Activated CD4-positive, alpha-beta memory T cell treated with anti-CD3 and anti-CD28 coated beads for 36 hours (primary cell): ENCODE measurements at regions not wholly inside any gene's neighbourhood (a gene's known extent, or its start where the extent isn't known, plus 50 kb on each side); places are given as distances from the start of the nearest gene placed in this dataset.

ENCODE experiments used
- CTCF ChIA-PET: fragments of 350-600 bp; sonication (Branson Sonifier 250); formaldehyde crosslinking; loops from one replicate; lab custom pipeline; 2021; ENCODE audit warnings: antibody characterized with exemption, inconsistent platforms; lab: Charles Lee
- POLR2A ChIA-PET: fragments of 350-600 bp; sonication (Branson Sonifier 250); formaldehyde crosslinking; loops from one replicate; lab custom pipeline; 2021; ENCODE audit warnings: antibody characterized with exemption; lab: Charles Lee
- DNase-seq: peaks from one replicate; pipeline ENCODE4 v3.0.0-alpha.2; 2020
- H3K27ac Mint-ChIP-seq: one replicate; pipeline ENCODE4 v1.8.0; 2021; ENCODE audit warnings: mixed read lengths
- H3K27me3 Mint-ChIP-seq: one replicate; pipeline ENCODE4 v1.8.0; 2021; ENCODE audit warnings: mixed read lengths
- H3K36me3 Mint-ChIP-seq: one replicate; pipeline ENCODE4 v1.8.0; 2021; ENCODE audit warnings: mixed read lengths
- H3K4me1 Mint-ChIP-seq: one replicate; pipeline ENCODE4 v1.8.0; 2021; ENCODE audit warnings: low read depth, mixed read lengths
- H3K4me3 Mint-ChIP-seq: one replicate; pipeline ENCODE4 v1.8.0; 2021; ENCODE audit warnings: mild to moderate bottlenecking, mixed read lengths
- H3K9me3 Mint-ChIP-seq: one replicate; pipeline ENCODE4 v1.8.0; 2021; ENCODE audit warnings: mixed read lengths
- intact Hi-C: fragments of 100-400 bp; cut with micrococcal nuclease; formaldehyde crosslinking; loops from one replicate; pipeline ENCODE4 v1.15.1; 2023

DNA sequence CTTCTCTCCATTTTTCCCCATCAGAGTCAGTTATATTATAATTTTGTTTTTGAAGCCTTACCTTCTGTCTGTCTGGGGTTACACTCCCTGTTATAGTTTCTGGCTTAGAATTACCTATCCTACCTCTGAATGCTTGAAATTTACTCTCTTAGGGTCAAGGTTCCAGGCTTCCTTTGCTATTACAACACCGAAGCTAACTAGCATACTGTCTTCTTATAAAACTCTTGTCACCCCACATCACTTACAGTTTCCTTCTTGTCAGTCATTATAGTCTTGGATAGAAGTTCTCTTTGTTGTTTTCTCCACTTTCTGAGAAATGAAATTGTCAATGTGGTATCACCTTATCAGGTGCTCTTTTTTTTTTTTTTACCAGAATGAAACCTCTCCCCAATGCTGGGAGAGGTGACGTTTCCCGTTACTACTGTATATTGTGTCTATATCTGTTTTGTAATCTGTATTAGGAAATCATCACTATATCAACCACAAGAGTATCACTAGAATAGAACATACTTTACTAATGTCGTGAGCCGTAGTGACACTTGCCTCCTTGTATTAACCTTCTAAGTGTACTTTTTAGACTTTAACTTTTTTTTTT is 69.2 kb upstream of the PSMA6 start:
- no peaks in the 10 kb centered on the region for H3K27me3 Mint-ChIP-seq
- peak overlapping the region; percentile 39 for H3K27ac Mint-ChIP-seq
- ChIA-PET POLR2A (interaction anchor here (0.7 to 1.7 kb wide), 3 partner anchors 65 to 181 kb away, joined by 4 to 8 read pairs (median 5); partner anchors contain the start of gene NFKBIA), CTCF (interaction anchor here (0.8 to 1.3 kb wide), 2 partner anchors 92 to 182 kb away, joined by 3 read pairs; partner anchors contain the start of gene NFKBIA)
- no peak overlapping the region for H3K4me3 Mint-ChIP-seq
- peaks cover 38% of the 10 kb centered on the region for H3K4me1 Mint-ChIP-seq
- intact Hi-C loops: loop anchor here (1.0 to 2.0 kb wide), 2 partner anchors 64 to 91 kb away; no protein-coding TSS in a partner anchor
- H3K36me3 Mint-ChIP-seq: peaks cover 7% of the 10 kb centered on the region
- H3K9me3 Mint-ChIP-seq: no peaks in the 10 kb centered on the region
- no peak for DNase-seq

DNA sequence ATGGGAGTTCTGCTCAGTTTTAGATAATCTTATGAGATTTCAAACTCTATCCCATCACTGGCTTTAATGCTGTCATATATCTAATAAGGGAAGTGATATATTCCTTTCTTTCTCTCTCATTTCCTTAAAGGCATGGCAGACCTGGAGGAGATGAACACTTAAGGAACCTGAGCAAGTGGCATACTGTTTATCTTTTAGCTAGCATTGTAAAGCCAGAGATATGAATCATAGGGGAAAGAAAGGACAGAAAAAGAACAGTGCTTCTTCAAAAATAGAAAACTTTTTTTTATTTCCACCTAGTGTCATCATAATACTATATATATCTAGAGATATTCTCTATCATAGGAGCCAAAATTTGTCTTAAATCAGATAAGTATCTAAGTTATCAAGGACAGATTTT is 68.3 kb upstream of the PSMA6 start:
- Mint-ChIP-seq H3K27ac (no peak overlapping the region), H3K4me3 (no peak overlapping the region), H3K36me3 (peaks cover 3% of the 10 kb centered on the region), H3K4me1 (peaks cover 38% of the 10 kb centered on the region), H3K9me3 (no peaks in the 10 kb centered on the region), H3K27me3 (no peaks in the 10 kb centered on the region)
- intact Hi-C loops: loop anchor here (1.0 to 2.0 kb wide), 2 partner anchors 63 to 90 kb away; no protein-coding TSS in a partner anchor
- ChIA-PET CTCF (interaction anchor here (0.8 to 1.4 kb wide), 4 partner anchors 21 to 181 kb away, joined by 3 read pairs; partner anchors contain the start of gene NFKBIA), POLR2A (interaction anchor here (0.7 to 1.8 kb wide), 5 partner anchors 62 to 180 kb away, joined by 3 to 8 read pairs (median 4); partner anchors contain the start of genes FAM177A1 and NFKBIA)
- no peak for DNase-seq

DNA sequence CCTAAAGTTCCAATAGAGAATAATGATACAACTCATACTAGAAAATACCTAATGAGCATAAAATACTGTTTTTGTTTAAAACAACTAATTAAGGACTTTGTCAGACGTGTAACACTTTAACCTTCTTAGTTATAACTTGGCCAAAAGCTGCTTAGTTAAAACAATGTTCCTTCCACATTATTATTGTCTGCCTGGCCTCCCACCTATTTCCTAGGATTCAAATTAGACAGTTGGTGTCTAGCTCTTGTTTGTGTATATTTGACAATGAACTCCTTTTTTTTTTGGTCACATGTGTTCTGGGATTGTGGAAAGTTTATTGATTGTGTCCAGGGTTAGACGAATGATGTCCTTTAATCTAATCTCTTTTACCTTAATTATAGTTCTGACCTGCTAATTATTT is 67.6 kb upstream of the PSMA6 start:
- H3K36me3 Mint-ChIP-seq: peaks cover 3% of the 10 kb centered on the region
- no peaks in the 10 kb centered on the region for H3K9me3 Mint-ChIP-seq
- H3K4me3 Mint-ChIP-seq: no peak overlapping the region
- H3K4me1 Mint-ChIP-seq: peaks cover 42% of the 10 kb centered on the region
- ChIA-PET CTCF (interaction anchor here (1.0 to 2.6 kb wide), 7 partner anchors 10 to 191 kb away, joined by 3 to 9 read pairs (median 3); partner anchors contain the start of gene NFKBIA), POLR2A (interaction anchor here (1.4 to 1.8 kb wide), 4 partner anchors 62 to 180 kb away, joined by 3 to 8 read pairs (median 4); partner anchors contain the start of genes FAM177A1 and NFKBIA)
- no peak for DNase-seq
- intact Hi-C loops: loop anchor here (5.0 kb wide), 1 partner anchor 82 kb away; no protein-coding TSS in a partner anchor
- H3K27me3 Mint-ChIP-seq: no peaks in the 10 kb centered on the region
- no peak overlapping the region for H3K27ac Mint-ChIP-seq

DNA sequence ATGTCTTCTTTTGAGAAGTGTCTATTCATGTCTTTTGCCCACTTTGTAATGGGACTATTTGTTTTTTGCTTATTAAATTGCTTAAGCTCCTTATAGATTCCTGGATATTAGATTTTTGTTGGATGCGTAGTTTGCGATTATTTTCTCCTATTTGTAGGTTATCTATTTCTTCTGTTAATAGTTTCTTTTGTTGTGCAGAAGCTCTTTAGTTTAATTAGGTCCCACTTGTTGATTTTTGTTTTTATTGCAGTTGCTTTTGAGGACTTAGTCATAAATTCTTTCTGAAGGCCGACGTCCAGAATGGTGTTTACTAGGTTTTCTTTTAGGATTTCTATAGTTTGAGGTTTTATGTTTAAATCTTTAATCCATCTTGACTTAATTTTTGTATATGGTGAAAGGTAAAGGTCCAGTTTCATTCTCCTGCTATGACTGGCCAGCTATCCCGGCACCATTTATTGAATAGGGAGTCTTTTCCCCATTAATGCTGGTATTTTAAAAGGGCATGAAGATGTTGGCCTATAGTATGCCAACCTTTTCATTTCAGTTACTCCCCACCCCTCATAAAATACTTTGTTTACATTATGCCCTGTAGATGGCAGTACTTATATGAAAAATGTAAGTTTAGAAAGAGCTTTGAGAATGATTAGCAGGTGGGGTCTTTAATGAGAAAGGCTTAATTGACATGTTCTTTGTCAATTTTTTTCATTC is 62.9 kb upstream of the PSMA6 start:
- intact Hi-C loops: loop anchor here (1.0 to 5.0 kb wide), 2 partner anchors 87 to 178 kb away; no protein-coding TSS in a partner anchor
- no peak overlapping the region for H3K4me3 Mint-ChIP-seq
- no peaks in the 10 kb centered on the region for H3K27me3 Mint-ChIP-seq
- no peaks in the 10 kb centered on the region for H3K9me3 Mint-ChIP-seq
- peaks cover 27% of the 10 kb centered on the region for H3K4me1 Mint-ChIP-seq
- ChIA-PET CTCF (interaction anchor here (0.7 to 5.0 kb wide), 28 partner anchors 9 to 578 kb away, joined by 3 to 67 read pairs (median 4); partner anchors contain the start of genes NFKBIA and PSMA6), POLR2A (interaction anchor here (1.0 to 1.7 kb wide), 6 partner anchors 56 to 187 kb away, joined by 3 to 6 read pairs (median 6); partner anchors contain the start of gene NFKBIA)
- DNase-seq: no peak
- peak overlapping the region; percentile 26 for H3K27ac Mint-ChIP-seq
- no peaks in the 10 kb centered on the region for H3K36me3 Mint-ChIP-seq

DNA sequence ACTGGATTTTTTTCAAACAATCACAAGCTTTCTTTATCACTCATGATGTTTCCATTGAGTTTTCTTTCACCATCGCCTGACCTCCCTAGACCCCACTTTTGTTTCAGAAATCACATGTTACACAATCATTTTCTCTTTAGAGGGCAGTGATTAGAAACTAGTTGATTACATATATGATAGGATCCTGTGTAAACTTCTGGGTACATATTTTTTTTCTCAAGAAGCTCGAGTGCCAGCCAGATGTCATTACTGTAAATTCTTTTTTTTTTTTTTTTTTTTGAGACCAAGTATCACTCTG is 62.4 kb upstream of the PSMA6 start:
- Mint-ChIP-seq H3K4me1 (peaks cover 21% of the 10 kb centered on the region), H3K27ac (peak overlapping the region; percentile 26), H3K9me3 (no peaks in the 10 kb centered on the region), H3K4me3 (no peak overlapping the region), H3K36me3 (no peaks in the 10 kb centered on the region), H3K27me3 (no peaks in the 10 kb centered on the region)
- ChIA-PET CTCF (interaction anchor here (0.7 to 5.0 kb wide), 26 partner anchors 9 to 579 kb away, joined by 3 to 67 read pairs (median 4); partner anchors contain the start of gene NFKBIA), POLR2A (interaction anchor here (1.0 to 1.7 kb wide), 6 partner anchors 56 to 186 kb away, joined by 3 to 6 read pairs (median 6); partner anchors contain the start of gene NFKBIA)
- no peak for DNase-seq
- intact Hi-C loops: loop anchor here (1.0 to 5.0 kb wide), 3 partner anchors 15 to 178 kb away; no protein-coding TSS in a partner anchor

DNA sequence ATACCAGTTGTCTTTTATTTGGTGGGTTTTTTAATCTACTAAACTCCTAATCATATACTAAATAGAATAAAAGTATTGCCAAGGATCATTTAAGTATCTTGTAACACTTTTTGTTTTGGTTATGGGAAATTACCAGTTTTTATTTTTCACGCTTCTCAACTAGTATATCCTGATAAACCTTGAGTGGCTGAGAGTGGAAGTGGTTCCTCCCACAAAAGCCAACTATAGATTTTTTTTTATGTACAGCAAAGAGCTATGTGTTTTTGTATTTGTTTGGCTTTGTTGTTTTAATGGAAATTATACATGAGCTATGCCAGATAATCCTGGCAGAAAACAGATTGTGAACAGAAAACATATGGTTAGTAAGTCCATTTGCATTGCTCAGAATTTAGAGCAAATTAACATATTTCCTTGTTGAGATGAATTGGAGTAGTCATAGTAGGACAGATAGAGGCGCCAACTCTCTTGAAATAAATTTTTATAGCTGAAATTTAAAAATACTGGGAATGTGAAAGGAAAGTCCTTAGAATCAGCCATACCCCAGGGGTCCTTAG is 60.9 kb upstream of the PSMA6 start:
- Mint-ChIP-seq H3K9me3 (no peaks in the 10 kb centered on the region), H3K27me3 (no peaks in the 10 kb centered on the region), H3K36me3 (peaks cover 2% of the 10 kb centered on the region), H3K27ac (no peak overlapping the region), H3K4me3 (no peak overlapping the region), H3K4me1 (peaks cover 19% of the 10 kb centered on the region)
- intact Hi-C loops: loop anchor here (2.0 kb wide), 1 partner anchor 14 kb away; no protein-coding TSS in a partner anchor
- DNase-seq: no peak
- ChIA-PET CTCF (interaction anchor here (0.9 to 5.0 kb wide), 8 partner anchors 71 to 383 kb away, joined by 3 to 67 read pairs (median 3); partner anchors contain the start of gene NFKBIA), POLR2A (interaction anchor here (0.6 to 1.0 kb wide), 2 partner anchors 130 to 173 kb away, joined by 4 read pairs; partner anchors contain the start of gene NFKBIA)

DNA sequence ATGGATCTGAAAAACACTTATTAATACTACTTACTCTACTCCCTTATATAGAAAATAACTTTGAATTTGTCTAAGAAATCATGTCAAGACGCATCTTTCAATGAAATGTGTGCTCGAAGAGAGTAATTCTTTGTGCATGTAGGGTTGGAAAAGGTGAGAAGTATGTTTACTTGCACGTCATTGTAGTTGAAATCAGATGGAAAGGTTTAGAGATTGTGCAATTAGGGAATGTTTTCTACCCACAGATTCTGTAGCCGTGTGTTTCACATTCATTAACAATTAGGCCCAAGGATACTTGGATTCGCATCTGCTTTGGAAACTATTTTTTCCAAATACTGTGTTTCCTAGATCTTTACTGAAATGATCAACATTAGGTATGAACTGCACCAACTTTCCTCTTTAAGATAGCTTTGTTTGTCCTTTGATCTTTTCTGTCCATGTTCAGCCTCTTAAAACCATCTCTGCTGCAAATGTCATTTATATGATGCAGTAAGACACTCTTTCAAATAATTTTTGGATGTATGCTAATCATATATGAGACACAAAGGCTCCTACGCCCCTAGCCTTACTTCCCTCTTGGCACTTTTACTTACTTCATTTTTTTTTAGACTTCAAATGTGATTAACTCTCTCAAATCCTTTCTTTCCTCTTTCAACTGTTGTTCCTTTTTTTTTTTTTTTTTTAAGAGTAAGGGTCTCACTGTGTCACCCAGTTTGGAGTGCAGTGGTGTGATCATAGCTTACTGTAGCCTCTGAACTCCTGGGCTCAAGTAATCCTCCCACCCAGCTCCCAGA is 58.0 kb upstream of the PSMA6 start:
- no peak for DNase-seq
- Mint-ChIP-seq H3K4me1 (peaks cover 19% of the 10 kb centered on the region), H3K4me3 (no peak overlapping the region), H3K27ac (no peak overlapping the region), H3K36me3 (peaks cover 4% of the 10 kb centered on the region), H3K27me3 (no peaks in the 10 kb centered on the region), H3K9me3 (no peaks in the 10 kb centered on the region)
- intact Hi-C loops: no loop called here
- CTCF ChIA-PET: interaction anchor here (0.9 to 1.0 kb wide), 2 partner anchors 8 to 175 kb away, joined by 3 read pairs; no protein-coding TSS in a partner anchor
- POLR2A ChIA-PET: no interaction called here

DNA sequence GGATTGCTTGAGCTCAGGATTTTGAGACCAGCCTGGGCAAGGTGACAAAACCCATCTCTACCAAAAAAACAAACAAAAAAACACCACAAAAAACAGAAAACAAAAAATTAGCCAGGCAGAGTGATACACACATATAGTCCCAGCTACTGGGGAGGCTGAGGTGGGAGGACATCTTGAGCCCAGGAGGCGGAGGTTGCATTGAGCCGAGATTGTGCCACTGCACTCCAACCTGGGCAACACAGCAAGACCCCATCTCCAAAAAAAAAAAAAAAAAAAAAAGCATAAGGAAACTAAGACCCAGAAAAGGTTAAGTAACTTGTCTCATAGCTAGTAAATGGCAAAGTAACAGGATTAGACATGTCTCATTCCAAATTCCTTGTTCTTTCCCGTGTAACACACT is 56.3 kb upstream of the PSMA6 start:
- Mint-ChIP-seq H3K4me3 (no peak overlapping the region), H3K27me3 (no peaks in the 10 kb centered on the region), H3K4me1 (peaks cover 11% of the 10 kb centered on the region), H3K27ac (no peak overlapping the region), H3K9me3 (no peaks in the 10 kb centered on the region), H3K36me3 (peaks cover 10% of the 10 kb centered on the region)
- DNase-seq: no peak
- ChIA-PET CTCF (interaction anchor here (0.8 to 1.2 kb wide), 2 partner anchors 18 to 177 kb away, joined by 3 to 4 read pairs; no protein-coding TSS in a partner anchor), POLR2A (no interaction called here)
- intact Hi-C loops: no loop called here

DNA sequence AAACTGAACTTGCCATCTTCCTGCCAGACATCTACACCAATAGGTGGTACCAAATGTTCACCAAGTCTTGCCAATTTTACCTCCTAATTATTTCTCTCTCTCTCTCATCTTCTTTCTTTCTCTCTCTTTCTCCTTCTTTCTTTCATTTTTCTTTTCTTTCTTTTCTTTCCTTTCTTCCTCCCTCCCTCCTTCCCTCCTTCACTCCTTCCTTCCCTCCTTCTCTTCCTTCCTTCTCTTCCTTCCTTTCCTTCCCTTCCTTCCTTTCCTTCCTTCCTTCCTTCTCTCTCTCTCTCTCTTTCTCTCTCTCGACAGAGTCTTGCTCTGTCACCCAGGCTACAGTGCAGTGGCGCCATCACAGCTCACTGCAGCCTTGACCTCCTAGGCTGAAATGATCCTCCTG is 55.4 kb upstream of the PSMA6 start:
- no peak for DNase-seq
- peaks cover 6% of the 10 kb centered on the region for H3K4me1 Mint-ChIP-seq
- ChIA-PET POLR2A (no interaction called here), CTCF (no interaction called here)
- peaks cover 10% of the 10 kb centered on the region for H3K36me3 Mint-ChIP-seq
- no peak overlapping the region for H3K4me3 Mint-ChIP-seq
- H3K27ac Mint-ChIP-seq: no peak overlapping the region
- no peaks in the 10 kb centered on the region for H3K27me3 Mint-ChIP-seq
- no peaks in the 10 kb centered on the region for H3K9me3 Mint-ChIP-seq
- intact Hi-C loops: no loop called here

DNA sequence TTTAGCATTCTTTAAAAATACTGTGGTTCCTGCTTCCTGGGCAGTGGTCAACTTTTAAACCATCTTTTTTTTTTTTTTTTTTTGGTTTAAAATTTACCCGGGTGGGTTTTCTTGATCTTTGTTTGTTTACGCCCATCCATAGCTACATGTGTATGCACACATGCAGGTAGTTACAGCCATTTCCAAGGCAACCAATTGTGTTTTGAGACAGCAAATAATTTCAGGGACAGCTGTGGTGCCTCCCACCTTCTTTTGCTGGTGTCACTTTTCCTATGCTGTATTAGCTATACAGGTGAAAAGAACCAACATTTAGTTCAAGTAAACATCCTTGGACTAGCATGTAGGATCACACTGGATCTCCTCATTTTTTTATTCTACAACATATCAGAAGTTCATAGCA is 52.0 kb upstream of the PSMA6 start:
- H3K27me3 Mint-ChIP-seq: no peaks in the 10 kb centered on the region
- no peak overlapping the region for H3K27ac Mint-ChIP-seq
- no peak for DNase-seq
- peaks cover 10% of the 10 kb centered on the region for H3K36me3 Mint-ChIP-seq
- H3K4me1 Mint-ChIP-seq: peaks cover 6% of the 10 kb centered on the region
- ChIA-PET CTCF (interaction anchor here (1.0 kb wide), 1 partner anchor 75 kb away, joined by 3 read pairs; no protein-coding TSS in a partner anchor), POLR2A (no interaction called here)
- intact Hi-C loops: no loop called here
- no peak overlapping the region for H3K4me3 Mint-ChIP-seq
- H3K9me3 Mint-ChIP-seq: no peaks in the 10 kb centered on the region
